A549 (cell line): ENCODE measurements at regions not wholly inside any gene's neighbourhood (a gene's known extent, or its start where the extent isn't known, plus 50 kb on each side); places are given as distances from the start of the nearest gene placed in this dataset.

Experiments
- ATAC-seq, 2 experiments: fragments of 200-7000 bp in 1 of 2; fragments of >200 bp in 1 of 2; cut with Nextera tagmentation in 1 of 2; cut with Tn5 transposase in 1 of 2; 3 replicates each; pipeline versions ENCODE4 v1.8.0 to v1.9.1; 2018 to 2020; ENCODE audit warnings: mild to moderate bottlenecking in 1 of 2, moderate library complexity in 1 of 2
- CTCF ChIA-PET: fragments of 300-600 bp; sonication (Branson Sonifier 250); formaldehyde crosslinking; extraction: SDS; loops from one replicate; lab custom pipeline; 2021; ENCODE audit warnings: antibody characterized with exemption, inconsistent platforms; lab: Yijun Ruan, JAX
- POLR2A ChIA-PET: fragments of 350-600 bp; formaldehyde crosslinking; extraction: SDS; loops from one replicate; lab custom pipeline; 2021; ENCODE audit warnings: antibody characterized with exemption, inconsistent platforms; lab: Yijun Ruan, JAX
- DNase-seq, 2 experiments: peaks; one replicate each; pipeline versions ENCODE4 v3.0.0 to v3.0.0-alpha.2; 2011 to 2016; ENCODE audit warnings: low read depth in 1 of 2, low spot score in 1 of 2
- FAIRE-seq: peaks from 2 replicates; lab custom pipeline; 2011; peaks lifted over from hg19 to GRCh38; lab: Jason Lieb, UNC
- H3K27ac ChIP-seq, 2 experiments: fragments of >200 bp; sonication (Bioruptor Twin); formaldehyde crosslinking; 3 replicates each; pipeline ENCODE4 v1.5.1; 2016 to 2017
- H3K4me1 ChIP-seq: fragments of >200 bp; sonication (Bioruptor Twin); formaldehyde crosslinking; 3 replicates; pipeline ENCODE4 v1.6.1; 2016
- H3K4me2 ChIP-seq: fragments of >200 bp; sonication (Bioruptor Twin); formaldehyde crosslinking; 3 replicates; pipeline ENCODE4 v1.6.1; 2016
- H3K4me3 ChIP-seq: fragments of >200 bp; sonication (Bioruptor Twin); formaldehyde crosslinking; 3 replicates; pipeline ENCODE4 v1.5.1; 2016
- H3K9me3 ChIP-seq: fragments of >200 bp; sonication (Bioruptor Twin); formaldehyde crosslinking; 3 replicates; pipeline ENCODE4 v1.6.1; 2016
- CEBPB ChIP-seq, 2 experiments: fragments of >200 bp in 1 of 2; sonication (Bioruptor Twin) in 1 of 2; formaldehyde crosslinking in 1 of 2; IDR thresholded peaks; 2 replicates each; pipeline ENCODE4 v1.6.1; 2012 to 2016
- CHD2 ChIP-seq: fragments of 150-350 bp; IDR thresholded peaks from 2 replicates; pipeline ENCODE4 v1.6.1; 2014; ENCODE audit warnings: low read length; ENCODE audit not compliant: partially characterized antibody
- E2F6 ChIP-seq: IDR thresholded peaks from 2 replicates; pipeline ENCODE4 v1.6.1; 2012; ENCODE audit warnings: low read depth, borderline replicate concordance
- ELK1 ChIP-seq: fragments of 150-350 bp; IDR thresholded peaks from 2 replicates; pipeline ENCODE4 v1.6.1; 2014; ENCODE audit warnings: low read depth, mild to moderate bottlenecking, low read length
- FOSL2 ChIP-seq, 2 experiments: fragments of 450-650 bp in 1 of 2; fragments of >200 bp in 1 of 2; sonication (Bioruptor Twin) in 1 of 2; formaldehyde crosslinking; IDR thresholded peaks; 2 replicates each; pipeline versions ENCODE4 v1.5.0 to v1.6.1; 2016 to 2020; ENCODE audit warnings: mild to moderate bottlenecking in 1 of 2, moderate library complexity in 1 of 2
- FOXS1 ChIP-seq: fragments of 250-450 bp; sonication (Bioruptor Pico); IDR thresholded peaks from 2 replicates; pipeline ENCODE4 v1.5.0; 2020; ENCODE audit warnings: mild to moderate bottlenecking, moderate library complexity
- GATA3 ChIP-seq: IDR thresholded peaks from 2 replicates; pipeline ENCODE4 v1.6.1; 2012; ENCODE audit warnings: borderline replicate concordance
- JUN ChIP-seq, 2 experiments: fragments of >200 bp; sonication (Bioruptor Twin); formaldehyde crosslinking; IDR thresholded peaks; 2 replicates in 1 of 2; 3 replicates in 1 of 2; pipeline ENCODE4 v1.6.1; 2016 to 2017
- JUNB ChIP-seq: fragments of >200 bp; sonication (Bioruptor Twin); formaldehyde crosslinking; IDR thresholded peaks from 2 replicates; pipeline ENCODE4 v1.6.1; 2016
- MAX ChIP-seq: IDR thresholded peaks from 2 replicates; pipeline ENCODE4 v1.6.1; 2012
- NFE2L2 ChIP-seq: fragments of 150-350 bp; conservative IDR thresholded peaks from 2 replicates; pipeline ENCODE4 v1.6.1; 2014; ENCODE audit warnings: low read length
- PBX3 ChIP-seq: IDR thresholded peaks from 2 replicates; pipeline ENCODE4 v1.6.1; 2012
- PHF8 ChIP-seq: fragments of 200-600 bp; sonication (generic); IDR thresholded peaks from 2 replicates; pipeline ENCODE4 v1.6.1; 2016; ENCODE audit warnings: low read depth, mild to moderate bottlenecking, antibody characterized with exemption, moderate library complexity, borderline replicate concordance
- POLR2AphosphoS2 ChIP-seq: conservative IDR thresholded peaks from 2 replicates; pipeline ENCODE4 v1.6.1; 2012; ENCODE audit warnings: low read length, improper control_type of control experiment, inconsistent platforms
- REST ChIP-seq: fragments of 200-600 bp; sonication (generic); IDR thresholded peaks from 2 replicates; pipeline ENCODE4 v1.6.1; 2016; ENCODE audit warnings: antibody characterized with exemption, mild to moderate bottlenecking, moderate library complexity
- SMC3 ChIP-seq: fragments of >200 bp; sonication (Bioruptor Twin); formaldehyde crosslinking; IDR thresholded peaks from 3 replicates; pipeline ENCODE4 v1.6.1; 2018; ENCODE audit warnings: inconsistent platforms
- TFCP2L1 ChIP-seq: fragments of 250-450 bp; sonication (Bioruptor Pico); IDR thresholded peaks from 2 replicates; pipeline ENCODE4 v1.5.0; 2021; ENCODE audit warnings: mild to moderate bottlenecking
- TP53 ChIP-seq: fragments of 250-450 bp; sonication (Bioruptor Pico); IDR thresholded peaks from 2 replicates; pipeline ENCODE4 v1.5.0; 2021; ENCODE audit warnings: mild to moderate bottlenecking, moderate library complexity
- ZC3H11A ChIP-seq: fragments of 450-650 bp; IDR thresholded peaks from 2 replicates; pipeline ENCODE4 v1.6.1; 2014; ENCODE audit warnings: antibody characterized with exemption, mild to moderate bottlenecking
- WGBS: methylation state at CpG from one replicate; pipeline ENCODE4 v1.1.6; 2017; ENCODE audit errors: missing lambda C conversion rate; 5-methylcytosine and 5-hydroxymethylcytosine counted together

GRCh38 chr15:79230766-79231165 is 51.8 kb upstream of the ANKRD34C start:
- DNase-seq = no peak
- POLR2A ChIA-PET = no interaction called here
- FAIRE-seq = no peak
- no peak for TF ChIP-seq E2F6
- no peak for TF ChIP-seq REST
- no peak for TF ChIP-seq FOXS1 (CRISPR knock-in tag)
- TF ChIP-seq CHD2 = no peak
- TF ChIP-seq JUNB = no peak
- no peak for TF ChIP-seq FOSL2 (IDR thresholded peaks at IDR 0.05)
- TF ChIP-seq FOSL2 (CRISPR knock-in tag; IDR thresholded peaks at IDR 0.05) = no peak
- TF ChIP-seq ELK1 = no peak
- no peak for TF ChIP-seq MAX
- TF ChIP-seq ZC3H11A = no peak
- ATAC-seq = no peak
- H3K4me1 ChIP-seq = no peaks in the 10 kb centered on the region
- no peak overlapping the region for H3K27ac ChIP-seq
- CTCF ChIA-PET = no interaction called here
- H3K9me3 ChIP-seq = peaks cover 15% of the 10 kb centered on the region; the same call in 2 of the 3 replicates
- H3K4me2 ChIP-seq = no peak overlapping the region
- whole genome bisulfite sequencing = 22% methylated on average over 5 of the region's 5 CpGs
- H3K4me3 ChIP-seq = no peak overlapping the region

- WGBS = 0% methylated on average over 2 of the region's 2 CpGs
- Histone ChIP-seq H3K4me3 (no peak overlapping the region), H3K4me2 (no peak overlapping the region), H3K4me1 (no peaks in the 10 kb centered on the region)
- ATAC-seq = no peak
- no peak for FAIRE-seq
- TF ChIP-seq POLR2AphosphoS2 = no peak
- no peak for TF ChIP-seq PBX3
- no peak for TF ChIP-seq CEBPB (IDR thresholded peaks at IDR 0.05)
- no peak for TF ChIP-seq MAX
- no peak for TF ChIP-seq CHD2
- no peak for TF ChIP-seq TP53 (CRISPR knock-in tag)
- no peak for TF ChIP-seq TFCP2L1 (CRISPR knock-in tag)
- no peak for TF ChIP-seq PHF8
- TF ChIP-seq NFE2L2 = no peak
- TF ChIP-seq SMC3 = no peak
- no peak for TF ChIP-seq REST
- no peak for TF ChIP-seq GATA3
- TF ChIP-seq JUN (IDR thresholded peaks at IDR 0.05) = no peak
- TF ChIP-seq, all 56 proteins: peak for 0
- Histone ChIP-seq H3K27ac (no peak overlapping the region), H3K9me3 (no peaks in the 10 kb centered on the region; the same call in 2 of the 3 replicates)
- ChIA-PET POLR2A (no interaction called here), CTCF (interaction anchor here (0.7 to 1.6 kb wide), 5 partner anchors 9 to 25 kb away, joined by 3 read pairs; no protein-coding TSS in a partner anchor)
- DNase-seq = no peak
Observed at GRCh38 chr15:79222808-79223207, 59.7 kb upstream of the ANKRD34C start.
